ENCODE measurements at regions not wholly inside any gene's neighbourhood (a gene's known extent, or its start where the extent isn't known, plus 50 kb on each side); places are given as distances from the start of the nearest gene placed in this dataset.

DNA sequence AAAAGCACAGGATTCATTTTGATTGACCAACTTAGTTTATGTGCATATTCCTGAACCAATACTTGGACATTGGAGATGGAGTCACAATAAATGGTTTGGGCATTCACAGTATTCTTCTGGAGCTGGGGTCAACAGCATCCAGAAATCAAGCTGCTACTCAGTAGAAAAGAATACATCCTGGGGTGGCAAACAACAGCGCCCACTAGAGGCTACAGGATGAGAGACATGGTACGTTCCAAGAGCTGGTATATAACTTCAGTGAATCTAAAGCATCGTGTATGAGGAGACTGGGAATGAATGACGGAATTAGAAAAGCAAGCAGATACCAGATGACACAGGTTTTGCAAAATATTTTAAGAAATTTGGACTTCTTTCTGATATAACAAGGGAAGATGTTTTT, 142.9 kb upstream of the FIGN start:
- Histone ChIP-seq H2BK12ac (ENCODE audit: low read depth, low read length) (no peak overlapping the region), H2BK120ac (replicated peaks; ENCODE audit: low read depth, low read length) (no peak overlapping the region), H3K23me2 (ENCODE audit: low read depth, low read length) (no peaks in the 10 kb centered on the region; the same call in 1 of the 2 replicates), H3K4me3 (ENCODE audit: extremely low read depth in 1 of 4, insufficient read depth in 2 of 4, low read depth in 3 of 4, low read length in 4 of 4) (no peak overlapping the region), H4K5ac (ENCODE audit: insufficient read length, low read depth, low read length) (no peak overlapping the region), H3K27me3 (replicated peaks in 1 of 4; ENCODE audit: control insufficient read depth in 3 of 4, extremely low read depth in 1 of 4, insufficient read depth in 3 of 4, low read length in 3 of 4) (peaks cover 0 to 1% (median 0%) of the 10 kb centered on the region in 4 experiments; a peak in 1 of 7 replicates), H3K9me3 (ENCODE audit: insufficient read depth in 2 of 2, low read depth in 1 of 2, low read length in 1 of 2) (no peaks in the 10 kb centered on the region), H3K4me2 (ENCODE audit: insufficient read depth in 1 of 2, low read depth in 2 of 2, low read length in 2 of 2) (no peak overlapping the region), H3K36me3 (ENCODE audit: control insufficient read depth in 2 of 4, insufficient read depth in 4 of 4, low read length in 3 of 4) (no peaks in the 10 kb centered on the region), H2BK20ac (ENCODE audit: low read length) (no peak overlapping the region), H2AK5ac (ENCODE audit: low read depth, low read length) (no peak overlapping the region), H2BK15ac (ENCODE audit: low read length) (no peak overlapping the region), H2BK5ac (ENCODE audit: low read depth, low read length) (no peak overlapping the region), H3K27ac (ENCODE audit: low read depth, low read length) (no peak overlapping the region), H4K91ac (replicated peaks; ENCODE audit: insufficient read length, low read length) (no peak overlapping the region), H2AFZ (ENCODE audit: low read length) (no peak overlapping the region), H4K20me1 (replicated peaks in 1 of 2; ENCODE audit: control insufficient read depth in 1 of 2, insufficient read depth in 2 of 2, low read length in 2 of 2) (no peaks in the 10 kb centered on the region), H3K23ac (ENCODE audit: insufficient read length) (no peak overlapping the region), H3K9ac (replicated peaks in 1 of 4; ENCODE audit: extremely low read depth in 1 of 4, low read depth in 3 of 4, low read length in 3 of 4) (no peak overlapping the region), H3K79me1 (ENCODE audit: low read depth, low read length) (no peaks in the 10 kb centered on the region), H3K79me2 (ENCODE audit: control insufficient read depth in 1 of 2, insufficient read depth in 2 of 2, low read length in 2 of 2) (no peaks in the 10 kb centered on the region), H4K8ac (ENCODE audit: extremely low read depth, insufficient read depth, low read length) (no peak overlapping the region), H3K4me1 (replicated peaks in 1 of 4; ENCODE audit: control insufficient read depth in 3 of 4, insufficient read depth in 4 of 4, low read length in 3 of 4) (peaks cover 0 to 2% (median 0%) of the 10 kb centered on the region in 4 experiments; a peak in 1 of 7 replicates), H3K14ac (ENCODE audit: insufficient read length) (no peak overlapping the region), H3K4ac (replicated peaks; ENCODE audit: insufficient read length, low read depth, low read length) (no peak overlapping the region), H3K56ac (replicated peaks; ENCODE audit: insufficient read length, low read depth, low read length) (no peak overlapping the region), H3K18ac (ENCODE audit: extremely low read depth, low read length) (no peak overlapping the region)
- CTCF ChIA-PET (ENCODE audit: partially characterized antibody) = interaction anchor here (0.6 to 4.9 kb wide), 26 partner anchors 10 to 533 kb away, joined by 3 to 35 read pairs (median 3); no protein-coding TSS in a partner anchor
- POLR2A ChIA-PET (ENCODE audit: partially characterized antibody) = no interaction called here
- DNase-seq (ENCODE audit: low read depth in 1 of 2, low spot score in 2 of 2) (peak; percentile 7 to 71), FAIRE-seq (peak; percentile 97)
- WGBS, 2 experiments (ENCODE audit: extremely low coverage in 1 of 2, insufficient coverage in 1 of 2, insufficient read length in 1 of 2, insufficient replicate concordance in 2 of 2, low coverage in 1 of 2, low lambda C conversion rate in 2 of 2, missing lambda C conversion rate in 1 of 2) = 40% methylated on average over 4 of the region's 4 CpGs; no CpG with 5 or more reads in 1 of the 2 experiments
- TF ChIP-seq RAD21 (IDR thresholded peaks at IDR 0.05 in 1 of 2, conservative IDR thresholded peaks at IDR 0.05 in 1 of 2; ENCODE audit: low read depth in 2 of 2, low read length in 2 of 2) = peak; percentile 83 to 90
- no peak for TF ChIP-seq GTF2F1 (IDR thresholded peaks at IDR 0.05; ENCODE audit: borderline replicate concordance, low read depth, low read length)
- no peak for TF ChIP-seq CHD1 (IDR thresholded peaks at IDR 0.05; ENCODE audit: low read depth, low read length)
- TF ChIP-seq TCF12 (IDR thresholded peaks at IDR 0.05; ENCODE audit: low read depth, low read length) = no peak
- no peak for TF ChIP-seq TAF1 (IDR thresholded peaks at IDR 0.05; ENCODE audit: low read depth, low read length)
- no peak for TF ChIP-seq KDM5A (IDR thresholded peaks at IDR 0.05; ENCODE audit: low read length)
- TF ChIP-seq SUZ12 (IDR thresholded peaks at IDR 0.05; ENCODE audit: low read length) = no peak
- no peak for TF ChIP-seq TEAD4 (IDR thresholded peaks at IDR 0.05; ENCODE audit: low read depth, low read length)
- TF ChIP-seq, protein P1, sequence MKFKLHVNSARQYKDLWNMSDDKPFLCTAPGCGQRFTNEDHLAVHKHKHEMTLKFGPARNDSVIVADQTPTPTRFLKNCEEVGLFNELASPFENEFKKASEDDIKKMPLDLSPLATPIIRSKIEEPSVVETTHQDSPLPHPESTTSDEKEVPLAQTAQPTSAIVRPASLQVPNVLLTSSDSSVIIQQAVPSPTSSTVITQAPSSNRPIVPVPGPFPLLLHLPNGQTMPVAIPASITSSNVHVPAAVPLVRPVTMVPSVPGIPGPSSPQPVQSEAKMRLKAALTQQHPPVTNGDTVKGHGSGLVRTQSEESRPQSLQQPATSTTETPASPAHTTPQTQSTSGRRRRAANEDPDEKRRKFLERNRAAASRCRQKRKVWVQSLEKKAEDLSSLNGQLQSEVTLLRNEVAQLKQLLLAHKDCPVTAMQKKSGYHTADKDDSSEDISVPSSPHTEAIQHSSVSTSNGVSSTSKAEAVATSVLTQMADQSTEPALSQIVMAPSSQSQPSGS (IDR thresholded peaks at IDR 0.05; ENCODE audit: low read length) = no peak
- TF ChIP-seq POLR2A (IDR thresholded peaks at IDR 0.05; ENCODE audit: control extremely low read depth in 1 of 2, low read depth in 2 of 2, low read length in 2 of 2) = no peak
- no peak for TF ChIP-seq POU5F1 (IDR thresholded peaks at IDR 0.05; ENCODE audit: low read depth, low read length)
- TF ChIP-seq SP1 (IDR thresholded peaks at IDR 0.05; ENCODE audit: low read depth, low read length) = no peak
- TF ChIP-seq SAP30 (IDR thresholded peaks at IDR 0.05; ENCODE audit: insufficient read depth, insufficient replicate concordance, low read length) = no peak

All from H1 (cell line).